ENCODE measurements at regions not wholly inside any gene's neighbourhood (a gene's known extent, or its start where the extent isn't known, plus 50 kb on each side); places are given as distances from the start of the nearest gene placed in this dataset.
"Not testable (repeated sequence)": the region's sequence is repeated elsewhere in the genome, so short reads cannot be mapped to it uniquely, and the experiment has no call there.

- DNase-seq (ENCODE audit: low read depth in 2 of 2), result not testable (repeated sequence)
These were observed 123.6 kb upstream of the RHOU start for GRCh38 chr1:228611707-228612106.

DNA sequence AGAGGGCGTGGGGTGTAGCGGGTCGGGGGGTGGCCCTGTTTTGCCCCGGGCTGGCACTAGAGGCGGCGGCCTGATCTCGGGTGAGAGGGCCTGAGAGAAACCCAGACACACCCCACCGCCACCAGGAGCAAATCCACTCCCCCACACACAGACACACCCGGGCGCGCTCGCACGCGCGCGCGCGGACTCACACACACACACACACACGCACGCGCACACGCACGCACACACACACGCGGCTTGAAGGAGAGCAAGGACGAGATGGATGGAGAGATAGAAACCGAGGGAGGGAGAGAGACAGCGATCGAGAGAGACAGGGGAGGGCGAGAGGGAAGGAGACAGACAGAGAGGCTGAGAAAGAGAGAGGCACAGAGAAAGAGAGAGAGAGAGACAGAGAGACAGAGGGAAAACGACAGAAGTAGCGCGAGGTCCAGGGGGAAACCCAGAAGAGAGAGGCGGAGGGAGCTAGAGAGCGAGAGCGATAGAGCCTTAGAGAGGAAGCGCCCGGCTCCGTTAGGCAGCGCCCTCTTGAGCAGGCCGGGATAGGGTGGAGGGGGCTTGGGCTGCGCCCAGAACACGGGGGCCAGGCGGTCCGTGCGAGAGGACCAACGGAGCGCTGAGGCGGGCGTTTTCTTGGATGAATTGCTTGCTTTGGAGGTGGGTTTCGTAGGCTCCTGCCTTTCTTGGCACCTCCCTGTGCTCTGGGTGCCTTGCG lies 113.1 kb upstream of the RHOU start:
- DNase-seq (ENCODE audit: low read depth in 2 of 2), result not testable (repeated sequence)

GRCh38 chr1:228626481-228626880 lies 108.8 kb upstream of the RHOU start:
- DNase-seq (ENCODE audit: low read depth in 2 of 2), result not testable (repeated sequence)

- not testable (repeated sequence) for DNase-seq (ENCODE audit: low read depth in 2 of 2)
These were observed 102.4 kb upstream of the RHOU start for GRCh38 chr1:228632858-228633257.

GRCh38 chr1:228635304-228635703 lies 100.0 kb upstream of the RHOU start:
- DNase-seq (ENCODE audit: low read depth in 2 of 2), result not testable (repeated sequence)

DNA sequence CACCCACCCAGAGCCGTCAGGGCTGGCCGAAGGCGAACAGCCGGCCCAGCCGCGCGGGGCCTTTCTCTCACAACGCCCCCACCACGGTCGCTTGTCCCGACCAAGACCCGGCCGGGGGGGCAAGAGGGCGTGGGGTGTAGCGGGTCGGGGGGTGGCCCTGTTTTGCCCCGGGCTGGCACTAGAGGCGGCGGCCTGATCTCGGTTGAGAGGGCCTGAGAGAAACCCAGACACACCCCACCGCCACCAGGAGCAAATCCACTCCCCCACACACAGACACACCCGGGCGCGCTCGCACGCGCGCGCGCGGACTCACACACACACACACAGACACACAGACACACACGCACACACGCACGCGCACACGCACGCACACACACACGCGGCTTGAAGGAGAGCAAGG lies 97.8 kb upstream of the RHOU start:
- not testable (repeated sequence) for DNase-seq (ENCODE audit: low read depth in 2 of 2)

- no peak for DNase-seq (ENCODE audit: low read depth in 2 of 2)
These were observed 88.4 kb upstream of the RHOU start for GRCh38 chr1:228646717-228647522.

DNA sequence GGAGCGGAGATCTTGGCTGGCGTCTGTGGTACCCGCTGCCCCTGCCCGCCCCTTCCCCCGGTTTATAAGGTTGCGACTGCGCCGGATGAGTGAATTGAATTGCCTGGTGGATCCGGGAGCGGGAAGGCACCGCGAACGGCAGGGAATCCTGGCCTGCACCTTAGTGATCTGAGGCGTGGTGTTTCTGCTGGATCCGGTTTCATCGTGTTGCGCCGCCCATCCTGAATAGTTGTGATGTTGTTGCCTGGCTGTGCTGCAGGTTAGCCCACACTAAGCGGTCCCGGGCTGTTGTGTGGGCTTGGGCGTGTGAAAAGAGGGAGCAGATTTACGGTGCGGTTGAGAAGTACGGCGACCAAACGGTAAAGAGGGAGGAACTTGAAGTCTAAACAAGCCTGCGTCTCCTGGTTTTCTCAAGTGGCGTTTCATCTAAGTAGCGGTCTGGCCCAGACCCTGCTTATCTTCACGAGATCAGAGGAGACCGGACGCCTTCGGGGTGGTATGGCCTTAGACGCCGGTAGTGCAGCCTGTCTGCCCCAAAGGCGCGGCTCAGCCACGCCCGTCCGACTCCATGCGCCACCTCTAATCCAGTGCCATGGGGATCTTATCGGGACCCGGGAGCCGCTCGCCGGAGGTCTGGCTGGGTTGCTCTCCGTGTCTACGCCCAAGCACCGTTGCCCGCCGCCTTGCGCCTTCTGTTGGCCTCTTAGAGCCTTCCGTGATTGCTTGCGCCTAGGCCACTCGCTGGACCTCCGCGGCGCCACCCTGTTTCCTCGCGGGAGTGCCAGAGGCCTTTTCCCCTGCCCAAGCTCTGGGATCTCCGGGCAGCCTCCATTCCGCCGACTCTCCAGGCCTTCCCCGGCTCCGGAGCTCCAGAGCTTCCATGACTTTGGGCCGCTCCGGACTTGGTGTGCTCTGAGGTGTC lies 87.5 kb upstream of the RHOU start:
- DNase-seq (ENCODE audit: low read depth in 2 of 2), result no peak

DNA sequence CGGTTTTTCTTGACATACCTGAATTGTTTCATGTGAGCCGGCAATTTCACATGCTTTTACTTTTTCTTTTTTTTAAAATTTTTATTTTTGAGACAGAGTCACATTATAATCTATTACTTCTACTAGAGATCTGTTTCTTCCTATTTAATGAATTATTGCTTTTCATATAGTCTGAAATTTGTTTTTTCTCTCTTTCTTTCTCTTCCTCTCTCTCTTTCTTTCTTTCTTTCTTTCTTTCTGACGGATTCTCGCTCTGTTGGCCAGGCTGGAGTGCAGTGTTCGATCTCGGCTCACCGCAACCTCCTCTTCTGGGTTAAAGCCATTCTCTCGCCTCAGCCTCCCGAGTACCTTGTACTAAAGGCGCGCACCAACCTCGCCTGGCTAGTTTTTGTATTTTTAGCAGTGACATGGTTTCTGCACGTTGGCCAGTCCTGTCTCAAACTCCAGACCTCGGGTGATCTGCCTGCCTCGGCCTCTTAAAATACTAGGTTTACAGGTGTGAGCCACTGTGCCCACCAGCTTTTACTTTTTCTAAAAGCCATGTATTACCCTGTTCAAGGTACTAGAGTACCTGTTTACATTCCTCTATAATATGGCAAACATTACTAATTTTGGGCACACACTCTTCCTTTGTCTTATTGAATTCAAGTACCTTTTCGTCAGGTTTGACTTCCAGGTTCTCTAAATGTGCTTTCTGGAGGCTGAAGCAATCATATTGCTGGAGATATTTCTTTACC lies 86.5 kb upstream of the RHOU start:
- DNase-seq (ENCODE audit: low read depth in 2 of 2), result no peak

- no peak for DNase-seq (ENCODE audit: low read depth in 2 of 2)
These were observed 85.1 kb upstream of the RHOU start for GRCh38 chr1:228650141-228650540.

GRCh38 chr1:228650946-228651345 lies 84.3 kb upstream of the RHOU start:
- DNase-seq (ENCODE audit: low read depth in 2 of 2), result no peak

DNA sequence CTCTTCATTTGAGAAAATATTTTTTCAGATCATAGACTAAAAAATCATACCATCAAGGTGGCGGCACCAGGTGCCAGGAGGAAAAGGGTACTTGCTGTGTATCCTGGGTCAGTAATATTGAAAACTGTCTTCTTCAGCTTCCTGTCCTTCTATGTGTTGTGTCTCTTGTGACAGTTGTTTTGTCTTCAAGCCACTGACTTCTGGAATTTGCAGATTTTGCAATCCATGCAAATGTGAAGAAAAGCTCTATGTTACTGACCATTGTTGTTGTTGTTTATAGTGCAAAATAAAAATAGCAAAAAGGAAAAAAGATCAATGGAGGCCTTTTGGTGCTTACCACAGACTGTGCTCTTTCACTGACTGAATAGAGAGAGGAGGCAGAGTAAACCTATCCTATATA lies 83.2 kb upstream of the RHOU start:
- DNase-seq (ENCODE audit: low read depth in 2 of 2), result no peak

DNA sequence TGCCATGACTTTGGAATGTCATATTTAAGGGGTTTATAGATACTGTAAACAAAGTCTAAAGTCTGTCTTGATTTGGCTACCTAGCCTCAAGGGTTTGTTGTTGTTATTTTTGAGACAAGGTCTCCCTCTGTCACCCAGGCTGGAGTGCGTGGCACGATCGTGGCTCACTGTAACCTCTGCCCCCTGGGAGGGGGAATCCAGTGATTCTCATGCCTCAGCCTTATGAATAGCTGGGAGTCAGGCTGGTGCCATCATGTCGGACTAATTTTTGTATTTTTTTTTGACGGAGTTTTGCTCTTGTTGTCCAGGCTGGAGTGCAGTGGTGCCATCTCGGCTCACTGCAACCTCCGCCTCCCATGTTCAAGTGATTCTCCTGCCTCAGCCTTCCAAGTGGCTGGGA lies 82.2 kb upstream of the RHOU start:
- DNase-seq (ENCODE audit: low read depth in 2 of 2), result not testable (repeated sequence)

DNA sequence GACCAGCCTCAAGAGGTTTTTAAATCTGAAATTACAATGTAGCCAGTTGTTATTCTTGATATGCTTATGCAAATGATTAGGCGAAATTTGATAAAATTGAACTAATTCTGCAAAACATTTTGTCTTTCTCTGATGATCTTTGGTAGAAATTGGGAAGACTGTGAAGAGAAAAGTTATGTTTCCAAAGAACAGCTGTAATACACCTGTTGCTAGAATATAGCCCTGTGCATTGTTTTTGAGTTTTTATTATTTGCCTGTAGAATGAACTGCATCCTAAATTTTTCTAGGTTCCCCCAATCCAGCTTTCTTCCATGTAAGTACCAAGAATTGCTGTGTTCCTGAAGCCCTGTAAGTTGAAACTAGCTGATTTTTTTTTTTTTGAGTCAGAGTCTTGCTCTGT lies 81.5 kb upstream of the RHOU start:
- no peak for DNase-seq (ENCODE audit: low read depth in 2 of 2)

GRCh38 chr1:228655796-228656394 lies 79.4 kb upstream of the RHOU start:
- DNase-seq (ENCODE audit: low read depth in 2 of 2), result no peak

DNA sequence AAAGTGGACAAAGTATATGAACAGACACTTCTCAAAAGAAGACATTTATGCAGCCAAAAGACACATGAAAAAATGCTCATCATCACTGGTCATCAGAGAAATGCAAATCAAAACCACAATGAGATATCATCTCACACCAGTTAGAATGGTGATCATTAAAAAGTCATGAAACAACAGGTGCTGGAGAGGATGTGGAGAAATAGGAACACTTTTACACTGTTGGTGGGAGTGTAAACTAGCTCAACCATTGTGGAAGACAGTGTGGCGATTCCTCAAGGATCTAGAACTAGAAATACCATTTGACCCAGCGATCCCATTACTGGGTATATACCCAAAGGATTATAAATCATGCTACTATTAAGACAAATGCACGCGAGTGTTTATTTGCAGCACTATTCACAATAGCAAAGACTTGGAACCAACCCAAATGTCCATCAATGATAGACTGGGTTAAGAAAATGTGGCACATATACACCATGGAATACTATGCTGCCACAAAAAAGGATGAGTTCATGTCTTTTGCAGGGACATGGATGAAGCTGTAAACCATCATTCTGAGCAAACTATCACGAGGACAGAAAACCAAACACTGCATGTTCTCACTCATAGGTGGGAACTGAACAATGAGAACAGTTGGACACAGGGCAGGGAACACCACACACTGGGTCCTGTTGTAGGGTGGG lies 73.1 kb upstream of the RHOU start:
- DNase-seq (ENCODE audit: low read depth in 2 of 2), result not testable (repeated sequence)

- DNase-seq (ENCODE audit: low read depth in 2 of 2), result peak; percentile 51 to 66
These were observed 70.8 kb upstream of the RHOU start for GRCh38 chr1:228664399-228664914.

DNA sequence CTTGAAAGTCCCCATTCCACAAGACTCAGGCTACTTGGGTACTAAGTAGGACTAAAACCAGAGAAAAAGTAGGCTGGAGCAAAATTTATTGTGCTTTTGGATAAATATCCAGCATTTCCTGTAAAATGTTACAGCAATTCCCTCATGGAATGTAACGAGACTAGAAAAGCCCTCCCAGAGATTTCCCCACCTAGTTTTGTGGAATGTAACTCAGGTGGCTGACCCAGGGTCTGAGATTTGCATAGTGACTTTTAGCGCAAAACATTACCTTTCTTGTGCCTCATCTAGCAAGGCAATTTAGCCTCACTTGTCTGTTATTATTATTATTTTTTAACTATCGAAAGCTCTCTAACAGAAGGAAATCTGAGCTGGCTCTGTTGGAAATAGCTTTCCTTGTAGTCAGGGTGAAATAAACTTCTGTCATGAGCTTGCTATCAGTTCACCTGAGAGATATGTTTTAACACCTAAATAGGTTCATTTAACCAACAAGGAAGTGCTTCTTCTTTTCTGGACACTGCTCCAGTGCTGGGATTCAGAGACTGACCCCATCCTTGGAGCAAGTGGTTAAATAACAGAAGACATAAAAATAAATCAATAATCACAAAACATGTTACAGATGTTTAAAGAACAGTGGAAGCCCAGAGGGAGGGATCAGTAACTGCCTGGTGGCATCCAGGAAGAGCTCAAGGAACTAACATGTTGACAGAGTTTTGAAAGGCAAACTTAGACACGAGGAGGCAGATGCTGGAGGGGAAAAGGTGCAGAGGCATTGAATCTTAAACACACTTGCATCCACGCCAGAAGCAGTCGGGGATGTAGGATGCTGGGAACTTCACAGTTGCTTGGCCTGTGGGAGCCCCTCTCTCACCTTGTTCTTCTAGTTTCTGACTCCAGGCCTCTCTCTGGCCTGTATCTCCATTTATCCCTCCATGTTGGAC lies 68.3 kb upstream of the RHOU start:
- DNase-seq (ENCODE audit: low read depth in 2 of 2), result no peak
